Ovary (tissue), 3 donors: ENCODE measurements at regions not wholly inside any gene's neighbourhood (a gene's known extent, or its start where the extent isn't known, plus 50 kb on each side); places are given as distances from the start of the nearest gene placed in this dataset.

Experiments used
- EP300 ChIP-seq: sonication (generic); formaldehyde crosslinking; IDR thresholded peaks from one replicate; pipeline ENCODE4 v1.6.1; 2017; ENCODE audit warnings: antibody characterized with exemption
- POLR2A ChIP-seq: fragments of 450-650 bp; IDR thresholded peaks from one replicate; pipeline ENCODE4 v1.6.1; 2017; ENCODE audit warnings: antibody characterized with exemption, mild to moderate bottlenecking, moderate library complexity
- TF ChIP-seq, protein P1 (sequence below), 3 donors: fragments of 450-650 bp in 2 of 3; fragments of 200-600 bp in 1 of 3; IDR thresholded peaks; one replicate each; pipeline versions ENCODE4 v1.5.1 to v1.8.0; 2016 to 2022; ENCODE audit warnings: antibody characterized with exemption in 3 of 3, mild to moderate bottlenecking in 1 of 3
- donor health status: DM: no; HTN: no; CAD: no.

- TF ChIP-seq POLR2A = no peak
- TF ChIP-seq, protein P1, sequence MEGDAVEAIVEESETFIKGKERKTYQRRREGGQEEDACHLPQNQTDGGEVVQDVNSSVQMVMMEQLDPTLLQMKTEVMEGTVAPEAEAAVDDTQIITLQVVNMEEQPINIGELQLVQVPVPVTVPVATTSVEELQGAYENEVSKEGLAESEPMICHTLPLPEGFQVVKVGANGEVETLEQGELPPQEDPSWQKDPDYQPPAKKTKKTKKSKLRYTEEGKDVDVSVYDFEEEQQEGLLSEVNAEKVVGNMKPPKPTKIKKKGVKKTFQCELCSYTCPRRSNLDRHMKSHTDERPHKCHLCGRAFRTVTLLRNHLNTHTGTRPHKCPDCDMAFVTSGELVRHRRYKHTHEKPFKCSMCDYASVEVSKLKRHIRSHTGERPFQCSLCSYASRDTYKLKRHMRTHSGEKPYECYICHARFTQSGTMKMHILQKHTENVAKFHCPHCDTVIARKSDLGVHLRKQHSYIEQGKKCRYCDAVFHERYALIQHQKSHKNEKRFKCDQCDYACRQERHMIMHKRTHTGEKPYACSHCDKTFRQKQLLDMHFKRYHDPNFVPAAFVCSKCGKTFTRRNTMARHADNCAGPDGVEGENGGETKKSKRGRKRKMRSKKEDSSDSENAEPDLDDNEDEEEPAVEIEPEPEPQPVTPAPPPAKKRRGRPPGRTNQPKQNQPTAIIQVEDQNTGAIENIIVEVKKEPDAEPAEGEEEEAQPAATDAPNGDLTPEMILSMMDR (IDR thresholded peaks at IDR 0.05) = no peak
- no peak for TF ChIP-seq EP300
These were observed 127.2 kb upstream of the SOX1 start for GRCh38 chr13:111939666-111940278.
